CD14-positive monocyte (primary cell): ENCODE measurements at regions not wholly inside any gene's neighbourhood (a gene's known extent, or its start where the extent isn't known, plus 50 kb on each side); places are given as distances from the start of the nearest gene placed in this dataset.

ENCODE experiments used
- DNase-seq, 3 donors: peaks; one replicate each; pipeline ENCODE4 v3.0.0-alpha.2; 2011 to 2022
- H2AFZ ChIP-seq: 2 replicates; pipeline ENCODE4 v1.6.0; 2012; ENCODE audit warnings: mild to moderate bottlenecking, low read depth, low read length, inconsistent platforms; ENCODE audit not compliant: insufficient read depth, poor library complexity, severe bottlenecking
- H3K27ac ChIP-seq, 2 donors: 1 replicate in 1 of 2; 2 replicates in 1 of 2; pipeline ENCODE4 v1.5.1; 2012 to 2013; ENCODE audit warnings: low read length in 2 of 2, control low read depth in 1 of 2, inconsistent platforms in 1 of 2, low read depth in 1 of 2, mild to moderate bottlenecking in 1 of 2
- H3K27me3 ChIP-seq, 2 donors: one replicate each; pipeline versions ENCODE4 v1.6.0 to v1.6.1; 2011 to 2013; ENCODE audit warnings: low read length in 2 of 2; ENCODE audit not compliant: control insufficient read depth in 2 of 2, insufficient read depth in 2 of 2
- H3K36me3 ChIP-seq, 2 donors: replicated peaks in 1 of 2; 1 replicate in 1 of 2; 2 replicates in 1 of 2; pipeline versions ENCODE4 v1.5.1 to v1.6.1; 2012 to 2013; ENCODE audit warnings: low read length in 2 of 2, control low read depth in 1 of 2, inconsistent platforms in 1 of 2, mild to moderate bottlenecking in 1 of 2; ENCODE audit not compliant: insufficient read depth in 2 of 2, control insufficient read depth in 1 of 2
- H3K4me1 ChIP-seq, 2 donors: 1 replicate in 1 of 2; 2 replicates in 1 of 2; pipeline versions ENCODE4 v1.5.1 to v1.6.1; 2012 to 2013; ENCODE audit warnings: low read length in 2 of 2, control low read depth in 1 of 2, inconsistent platforms in 1 of 2, mild to moderate bottlenecking in 1 of 2, moderate library complexity in 1 of 2; ENCODE audit not compliant: insufficient read depth in 2 of 2, control insufficient read depth in 1 of 2
- H3K4me2 ChIP-seq: replicated peaks from 2 replicates; pipeline ENCODE3; 2012; ENCODE audit warnings: low read length, moderate library complexity, mild to moderate bottlenecking; ENCODE audit not compliant: poor library complexity, severe bottlenecking; ENCODE audit errors: extremely low read depth
- H3K4me3 ChIP-seq, 3 experiments: fragments of 200-600 bp in 1 of 3; sonication (generic) in 1 of 3; replicated peaks in 1 of 3; 1 replicate in 2 of 3; 2 replicates in 1 of 3; pipeline ENCODE4 v1.5.1; 2011 to 2013; ENCODE audit warnings: low read length in 3 of 3, mild to moderate bottlenecking in 3 of 3, control low read depth in 2 of 3, low read depth in 2 of 3, inconsistent platforms in 1 of 3, moderate library complexity in 1 of 3
- H3K79me2 ChIP-seq: 2 replicates; pipeline ENCODE4 v1.6.0; 2012; ENCODE audit warnings: mild to moderate bottlenecking, control low read depth, inconsistent platforms, low read length, moderate library complexity; ENCODE audit not compliant: insufficient read depth
- H3K9ac ChIP-seq: 2 replicates; pipeline ENCODE4 v1.6.0; 2017; ENCODE audit warnings: low read length, mild to moderate bottlenecking; ENCODE audit not compliant: insufficient read depth, poor library complexity, severe bottlenecking
- H3K9me3 ChIP-seq, 2 donors: replicated peaks in 1 of 2; 1 replicate in 1 of 2; 2 replicates in 1 of 2; pipeline versions ENCODE4 v1.5.1 to v1.6.1; 2012 to 2013; ENCODE audit warnings: low read length in 2 of 2, control low read depth in 1 of 2; ENCODE audit not compliant: control insufficient read depth in 1 of 2, insufficient read depth in 1 of 2
- H4K20me1 ChIP-seq: 2 replicates; pipeline ENCODE4 v1.6.0; 2012; ENCODE audit warnings: mild to moderate bottlenecking, low read length, control low read depth, moderate library complexity; ENCODE audit not compliant: insufficient read depth
- H3K27ac Mint-ChIP-seq, 7 donors: one replicate each; pipeline ENCODE4 v1.8.0; 2020; ENCODE audit warnings: mild to moderate bottlenecking in 7 of 7, mixed read lengths in 7 of 7, moderate library complexity in 6 of 7, inconsistent platforms in 2 of 7
- H3K27me3 Mint-ChIP-seq, 3 donors: one replicate each; pipeline ENCODE4 v1.8.0; 2021 to 2022; ENCODE audit warnings: low read depth in 3 of 3, mild to moderate bottlenecking in 3 of 3, mixed read lengths in 3 of 3, moderate library complexity in 3 of 3, inconsistent platforms in 1 of 3
- H3K36me3 Mint-ChIP-seq, 2 donors: one replicate each; pipeline ENCODE4 v1.8.0; 2020; ENCODE audit warnings: mixed read lengths in 2 of 2, inconsistent platforms in 1 of 2, mild to moderate bottlenecking in 1 of 2
- H3K4me1 Mint-ChIP-seq: one replicate; pipeline ENCODE4 v1.8.0; 2020; ENCODE audit warnings: mild to moderate bottlenecking, mixed read lengths
- H3K4me3 Mint-ChIP-seq, 2 donors: one replicate each; pipeline ENCODE4 v1.8.0; 2020; ENCODE audit warnings: mild to moderate bottlenecking in 2 of 2, mixed read lengths in 2 of 2, moderate library complexity in 1 of 2
- H3K9me3 Mint-ChIP-seq, 7 donors: one replicate each; pipeline ENCODE4 v1.8.0; 2020 to 2022; ENCODE audit warnings: mixed read lengths in 7 of 7, mild to moderate bottlenecking in 6 of 7, moderate library complexity in 6 of 7, inconsistent platforms in 2 of 7
- CTCF ChIP-seq: fragments of 200-600 bp; IDR thresholded peaks from one replicate; pipeline ENCODE4 v1.8.0; 2022; ENCODE audit warnings: antibody characterized with exemption, mild to moderate bottlenecking
- WGBS: methylation state at CpG from one replicate; pipeline ENCODE4 v1.1.5; 2013; ENCODE audit warnings: missing lambda C conversion rate; ENCODE audit not compliant: insufficient coverage; 5-methylcytosine and 5-hydroxymethylcytosine counted together
- intact Hi-C, 2 donors: fragments of 100-400 bp; cut with micrococcal nuclease; formaldehyde crosslinking; loops; one replicate each; pipeline versions ENCODE4 v1.15.0 to v1.15.1; 2023

- Histone ChIP-seq H2AFZ (no peak overlapping the region), H3K9ac (no peak overlapping the region), H3K9me3 (no peaks in the 10 kb centered on the region), H3K27me3 (peaks cover 4% of the 10 kb centered on the region in 2 donors), H3K36me3 (no peaks in the 10 kb centered on the region), H3K79me2 (no peaks in the 10 kb centered on the region), H3K27ac (no peak overlapping the region), H3K4me1 (peaks cover 38 to 42% of the 10 kb centered on the region in 2 donors), H3K4me3 (no peak overlapping the region), H4K20me1 (no peaks in the 10 kb centered on the region), H3K4me2 (no peak overlapping the region)
- intact Hi-C loops: loop anchor here in 1 of 2 donors (10.0 kb wide), 2 partner anchors 130 to 210 kb away; partner anchors contain the start of gene GNPDA1
- Mint-ChIP-seq H3K27me3 (peaks cover 19 to 25% (median 24%) of the 10 kb centered on the region in 3 donors), H3K4me3 (no peak overlapping the region), H3K9me3 (peaks cover 0 to 5% (median 0%) of the 10 kb centered on the region in 7 donors), H3K27ac (peak overlapping the region in 1 of 7 donors; percentile 40), H3K36me3 (no peaks in the 10 kb centered on the region), H3K4me1 (peaks cover 37% of the 10 kb centered on the region)
- no peak for TF ChIP-seq CTCF
- DNase-seq: no peak
- 100% methylated on average over 3 of the region's 8 CpGs for WGBS
These were observed 99.7 kb downstream of the SPRY4 start for GRCh38 chr5:142225141-142225540.

GRCh38 chr5:142222866-142223558, 101.8 kb downstream of the SPRY4 start:
- Mint-ChIP-seq H3K27me3 (peaks cover 17 to 32% (median 31%) of the 10 kb centered on the region in 3 donors), H3K27ac (peak overlapping the region in 6 of 7 donors; percentile 40 to 87 (median 81)), H3K4me1 (peaks cover 37% of the 10 kb centered on the region), H3K9me3 (peaks cover 0 to 4% (median 0%) of the 10 kb centered on the region in 7 donors), H3K36me3 (no peaks in the 10 kb centered on the region), H3K4me3 (peak overlapping the region in 1 of 2 donors; percentile 57)
- H4K20me1 ChIP-seq: no peaks in the 10 kb centered on the region
- H3K27me3 ChIP-seq: peaks cover 4% of the 10 kb centered on the region in 2 donors
- intact Hi-C loops: loop anchor here in 1 of 2 donors (10.0 kb wide), 2 partner anchors 132 to 208 kb away; partner anchors contain the start of gene GNPDA1
- DNase-seq: no peak
- H3K36me3 ChIP-seq: no peaks in the 10 kb centered on the region
- no peak for TF ChIP-seq CTCF
- no peak overlapping the region for H2AFZ ChIP-seq
- H3K9ac ChIP-seq: no peak overlapping the region
- H3K4me3 ChIP-seq: peak overlapping the region in 1 of 3 experiments; percentile 13
- WGBS: 89% methylated on average over 7 of the region's 12 CpGs
- peak overlapping the region in 1 of 2 donors; percentile 49 for H3K27ac ChIP-seq
- H3K4me2 ChIP-seq: peak overlapping the region; percentile 70
- H3K79me2 ChIP-seq: no peaks in the 10 kb centered on the region
- no peaks in the 10 kb centered on the region for H3K9me3 ChIP-seq
- H3K4me1 ChIP-seq: peaks cover 38 to 42% of the 10 kb centered on the region in 2 donors
